ENCODE measurements at regions not wholly inside any gene's neighbourhood (a gene's known extent, or its start where the extent isn't known, plus 50 kb on each side); places are given as distances from the start of the nearest gene placed in this dataset.

GRCh38 chr10:31584098-31584631 is 265.1 kb downstream of the ZEB1 start:
- no peak for TF ChIP-seq CTCF (IDR thresholded peaks at IDR 0.05)
- Histone ChIP-seq H3K4me1 (peaks cover 0 to 49% of the 10 kb centered on the region in 2 donors), H3K36me3 (no peaks in the 10 kb centered on the region), H3K27ac (peak overlapping the region in 1 of 2 donors; percentile 60), H3K4me3 (no peak overlapping the region), H3K27me3 (no peaks in the 10 kb centered on the region), H3K9me3 (peaks cover 0 to 6% of the 10 kb centered on the region in 2 donors)
- ATAC-seq = no peak
- peak in 1 of 4 donors; percentile 63 for DNase-seq
- intact Hi-C loops (cut with DNase I) = no loop called here

GRCh38 chr10:31583293-31583692 is 264.3 kb downstream of the ZEB1 start:
- no peak for TF ChIP-seq CTCF (IDR thresholded peaks at IDR 0.05)
- no peak for ATAC-seq
- H3K4me3 ChIP-seq = no peak overlapping the region
- peak overlapping the region in 1 of 2 donors; percentile 60 for H3K27ac ChIP-seq
- no peak for DNase-seq
- peaks cover 0 to 49% of the 10 kb centered on the region in 2 donors for H3K4me1 ChIP-seq
- peaks cover 0 to 6% of the 10 kb centered on the region in 2 donors for H3K9me3 ChIP-seq
- H3K27me3 ChIP-seq = no peaks in the 10 kb centered on the region
- intact Hi-C loops (cut with DNase I) = no loop called here
- H3K36me3 ChIP-seq = no peaks in the 10 kb centered on the region

- H3K9me3 ChIP-seq = peaks cover 0 to 8% of the 10 kb centered on the region in 2 donors
- peaks cover 0 to 46% of the 10 kb centered on the region in 2 donors for H3K4me1 ChIP-seq
- H3K36me3 ChIP-seq = no peaks in the 10 kb centered on the region
- no peak for TF ChIP-seq CTCF (IDR thresholded peaks at IDR 0.05)
- ATAC-seq = peak; percentile 53
- peak overlapping the region in 1 of 2 donors; percentile 60 for H3K27ac ChIP-seq
- H3K4me3 ChIP-seq = no peak overlapping the region
- intact Hi-C loops (cut with DNase I) = no loop called here
- peak in 2 of 4 donors; percentile 49 to 51 for DNase-seq
- no peaks in the 10 kb centered on the region for H3K27me3 ChIP-seq
Measured at GRCh38 chr10:31582365-31583052, 263.5 kb downstream of the ZEB1 start.

- H3K9me3 ChIP-seq = peaks cover 0 to 9% of the 10 kb centered on the region in 2 donors
- H3K4me3 ChIP-seq = no peak overlapping the region
- H3K36me3 ChIP-seq = no peaks in the 10 kb centered on the region
- no peaks in the 10 kb centered on the region for H3K27me3 ChIP-seq
- no peak for TF ChIP-seq CTCF (IDR thresholded peaks at IDR 0.05)
- intact Hi-C loops (cut with DNase I) = no loop called here
- H3K4me1 ChIP-seq = peaks cover 0 to 46% of the 10 kb centered on the region in 2 donors
- DNase-seq = no peak
- H3K27ac ChIP-seq = peak overlapping the region in 1 of 2 donors; percentile 60
- ATAC-seq = peak; percentile 53
Measured at GRCh38 chr10:31581741-31582323, 262.8 kb downstream of the ZEB1 start.

GRCh38 chr10:31580646-31581045 is 261.6 kb downstream of the ZEB1 start:
- intact Hi-C loops (cut with DNase I) = no loop called here
- no peak for TF ChIP-seq CTCF (IDR thresholded peaks at IDR 0.05)
- H3K4me1 ChIP-seq = peaks cover 0 to 46% of the 10 kb centered on the region in 2 donors
- no peaks in the 10 kb centered on the region for H3K36me3 ChIP-seq
- no peaks in the 10 kb centered on the region for H3K27me3 ChIP-seq
- no peak overlapping the region for H3K4me3 ChIP-seq
- H3K9me3 ChIP-seq = peaks cover 0 to 10% of the 10 kb centered on the region in 2 donors
- DNase-seq (no peak), ATAC-seq (peak; percentile 43)
- H3K27ac ChIP-seq = peak overlapping the region in 1 of 2 donors; percentile 23
